Bronchial epithelial cell (primary cell): ENCODE measurements at regions not wholly inside any gene's neighbourhood (a gene's known extent, or its start where the extent isn't known, plus 50 kb on each side); places are given as distances from the start of the nearest gene placed in this dataset.
A peak's percentile ranks its signal among the peaks of the same experiment; 100 is the strongest.

ENCODE experiments used
- DNase-seq: peaks from one replicate; pipeline ENCODE4 v3.0.0-alpha.2; 2010; ENCODE audit warnings: low read depth
- FAIRE-seq: peaks from 2 replicates; lab custom pipeline; 2011; peaks lifted over from hg19 to GRCh38; lab: Jason Lieb, UNC
- H3K27me3 ChIP-seq: 2 replicates; pipeline ENCODE4 v1.5.1; 2011; ENCODE audit warnings: low read length; ENCODE audit not compliant: control insufficient read depth, insufficient read depth
- H3K36me3 ChIP-seq: 2 replicates; pipeline ENCODE4 v1.5.1; 2011; ENCODE audit warnings: low read length; ENCODE audit not compliant: control insufficient read depth, insufficient read depth
- H3K4me3 ChIP-seq: 2 replicates; pipeline ENCODE4 v1.5.1; 2011; ENCODE audit warnings: mild to moderate bottlenecking, low read depth, low read length, control low read depth
- CTCF ChIP-seq: IDR thresholded peaks from 2 replicates; pipeline ENCODE4 v1.5.1; 2011; ENCODE audit warnings: mild to moderate bottlenecking, moderate library complexity, low read length, control low read depth, inconsistent platforms; ENCODE audit not compliant: insufficient read depth, severe bottlenecking

- Histone ChIP-seq H3K4me3 (no peak overlapping the region), H3K36me3 (no peaks in the 10 kb centered on the region), H3K27me3 (no peaks in the 10 kb centered on the region)
- no peak for TF ChIP-seq CTCF
- DNase-seq (no peak), FAIRE-seq (no peak)
Measured at GRCh38 chr7:50842041-50842440, 59.3 kb upstream of the GRB10 start.

DNA sequence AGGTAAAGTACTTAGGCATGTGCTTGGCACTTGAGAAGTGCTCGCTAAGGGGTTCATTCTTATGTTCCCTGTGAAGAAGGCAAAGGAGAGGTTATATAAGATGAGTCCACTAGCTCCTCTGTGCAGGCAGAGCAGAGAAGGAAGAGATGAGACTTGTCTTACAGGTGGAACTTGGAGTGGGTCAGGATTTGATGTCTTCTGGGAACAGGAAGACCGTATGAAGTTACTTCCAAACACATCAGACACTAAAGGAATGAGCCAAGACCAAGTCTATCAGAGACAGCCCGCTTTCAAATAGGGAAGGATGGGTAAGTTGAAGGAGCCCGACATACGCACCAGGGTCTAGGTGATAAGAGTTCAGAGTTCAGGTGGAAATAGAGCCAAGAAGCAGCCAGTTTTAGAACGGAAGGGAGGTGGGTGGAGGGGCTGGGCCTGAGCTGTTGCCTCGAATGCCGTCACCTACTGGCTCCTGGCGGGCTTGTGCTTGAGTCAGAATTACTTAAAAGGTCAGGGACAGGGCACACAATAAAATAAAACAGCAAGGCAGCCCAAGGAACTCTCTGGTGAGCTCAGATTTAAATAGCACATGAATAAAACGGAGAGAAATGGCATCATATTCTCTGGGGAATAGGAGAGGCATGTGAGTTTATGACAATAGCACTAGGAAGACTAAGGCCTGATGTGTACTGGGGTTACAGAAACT is 56.1 kb upstream of the GRB10 start:
- no peak for TF ChIP-seq CTCF
- Histone ChIP-seq H3K27me3 (peaks cover 2% of the 10 kb centered on the region), H3K4me3 (no peak overlapping the region), H3K36me3 (no peaks in the 10 kb centered on the region)
- peak; percentile 28 for FAIRE-seq
- DNase-seq = peak; percentile 88

- DNase-seq = peak; percentile 98
Measured at GRCh38 chr7:50837965-50838364, 55.3 kb upstream of the GRB10 start.

GRCh38 chr7:50836646-50837045 is 54.0 kb upstream of the GRB10 start:
- FAIRE-seq (no peak), DNase-seq (no peak)
- Histone ChIP-seq H3K36me3 (no peaks in the 10 kb centered on the region), H3K4me3 (no peak overlapping the region), H3K27me3 (peaks cover 2% of the 10 kb centered on the region)
- TF ChIP-seq CTCF = no peak

More at GRCh38 chr7:50837965-50838364, 55.3 kb upstream of the GRB10 start:
- FAIRE-seq = no peak
- TF ChIP-seq CTCF = no peak
- Histone ChIP-seq H3K36me3 (no peaks in the 10 kb centered on the region), H3K27me3 (peaks cover 2% of the 10 kb centered on the region), H3K4me3 (no peak overlapping the region)

GRCh38 chr7:50835156-50835555 is 52.5 kb upstream of the GRB10 start:
- peaks cover 2% of the 10 kb centered on the region for H3K27me3 ChIP-seq

More at GRCh38 chr7:50835156-50835555, 52.5 kb upstream of the GRB10 start:
- DNase-seq = no peak
- H3K36me3 ChIP-seq = no peaks in the 10 kb centered on the region
- FAIRE-seq = no peak
- H3K4me3 ChIP-seq = no peak overlapping the region
- no peak for TF ChIP-seq CTCF
